Smooth muscle cell (in vitro differentiated cells): ENCODE measurements at regions not wholly inside any gene's neighbourhood (a gene's known extent, or its start where the extent isn't known, plus 50 kb on each side); places are given as distances from the start of the nearest gene placed in this dataset.

Experiments
- DNase-seq: peaks from one replicate; lab custom pipeline; 2025; ENCODE audit not compliant: unreplicated experiment; lab: John Stamatoyannopoulos, UW
- H2AFZ ChIP-seq: fragments of 200-600 bp; sonication (generic); 2 replicates; pipeline ENCODE4 v1.6.0; 2016; ENCODE audit warnings: antibody characterized with exemption, low read depth, mild to moderate bottlenecking
- H3F3A ChIP-seq: fragments of 200-600 bp; sonication (generic); 2 replicates; pipeline ENCODE4 v1.6.0; 2017; ENCODE audit warnings: antibody characterized with exemption, low read depth
- H3K27ac ChIP-seq: fragments of 200-600 bp; sonication (generic); 2 replicates; pipeline ENCODE4 v1.5.1; 2016; ENCODE audit warnings: low read depth, mild to moderate bottlenecking
- H3K27me3 ChIP-seq: fragments of 200-600 bp; sonication (generic); 2 replicates; pipeline ENCODE4 v1.6.1; 2016; ENCODE audit warnings: low read depth, mild to moderate bottlenecking
- H3K36me3 ChIP-seq: fragments of 200-600 bp; sonication (generic); 2 replicates; pipeline ENCODE4 v1.5.1; 2016; ENCODE audit warnings: low read depth
- H3K4me1 ChIP-seq: fragments of 200-600 bp; sonication (generic); 2 replicates; pipeline ENCODE4 v1.5.1; 2016; ENCODE audit warnings: low read depth
- H3K4me2 ChIP-seq: fragments of 200-600 bp; sonication (generic); 2 replicates; pipeline ENCODE4 v1.6.0; 2016; ENCODE audit warnings: mild to moderate bottlenecking
- H3K4me3 ChIP-seq: fragments of 200-600 bp; sonication (generic); 2 replicates; pipeline ENCODE4 v1.5.1; 2016; ENCODE audit warnings: mild to moderate bottlenecking
- H3K79me2 ChIP-seq: fragments of 200-600 bp; sonication (generic); 2 replicates; pipeline ENCODE4 v1.6.0; 2016; ENCODE audit warnings: low read depth, mild to moderate bottlenecking
- H3K9ac ChIP-seq: fragments of 200-600 bp; sonication (generic); 2 replicates; pipeline ENCODE4 v1.6.0; 2016; ENCODE audit warnings: low read depth
- H3K9me3 ChIP-seq: fragments of 200-600 bp; sonication (generic); replicated peaks from 2 replicates; pipeline ENCODE4 v1.5.1; 2016; ENCODE audit warnings: low read depth
- H4K20me1 ChIP-seq: fragments of 200-600 bp; sonication (generic); 2 replicates; pipeline ENCODE4 v1.6.0; 2016; ENCODE audit warnings: low read depth
- whole genome bisulfite sequencing: methylation state at CpG from one replicate; pipeline ENCODE4 v1.1.7; 2016; ENCODE audit warnings: low lambda C conversion rate; 5-methylcytosine and 5-hydroxymethylcytosine counted together
- TF ChIP-seq, protein P1 (sequence below): fragments of 200-600 bp; sonication (generic); IDR thresholded peaks from 2 replicates; pipeline ENCODE4 v1.5.1; 2017; ENCODE audit warnings: borderline replicate concordance, mild to moderate bottlenecking, antibody characterized with exemption; ENCODE audit not compliant: insufficient read depth, poor library complexity, severe bottlenecking

- no peak overlapping the region for H3K4me2 ChIP-seq
- no peaks in the 10 kb centered on the region for H3K27me3 ChIP-seq
- TF ChIP-seq, protein P1, sequence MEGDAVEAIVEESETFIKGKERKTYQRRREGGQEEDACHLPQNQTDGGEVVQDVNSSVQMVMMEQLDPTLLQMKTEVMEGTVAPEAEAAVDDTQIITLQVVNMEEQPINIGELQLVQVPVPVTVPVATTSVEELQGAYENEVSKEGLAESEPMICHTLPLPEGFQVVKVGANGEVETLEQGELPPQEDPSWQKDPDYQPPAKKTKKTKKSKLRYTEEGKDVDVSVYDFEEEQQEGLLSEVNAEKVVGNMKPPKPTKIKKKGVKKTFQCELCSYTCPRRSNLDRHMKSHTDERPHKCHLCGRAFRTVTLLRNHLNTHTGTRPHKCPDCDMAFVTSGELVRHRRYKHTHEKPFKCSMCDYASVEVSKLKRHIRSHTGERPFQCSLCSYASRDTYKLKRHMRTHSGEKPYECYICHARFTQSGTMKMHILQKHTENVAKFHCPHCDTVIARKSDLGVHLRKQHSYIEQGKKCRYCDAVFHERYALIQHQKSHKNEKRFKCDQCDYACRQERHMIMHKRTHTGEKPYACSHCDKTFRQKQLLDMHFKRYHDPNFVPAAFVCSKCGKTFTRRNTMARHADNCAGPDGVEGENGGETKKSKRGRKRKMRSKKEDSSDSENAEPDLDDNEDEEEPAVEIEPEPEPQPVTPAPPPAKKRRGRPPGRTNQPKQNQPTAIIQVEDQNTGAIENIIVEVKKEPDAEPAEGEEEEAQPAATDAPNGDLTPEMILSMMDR: no peak
- H2AFZ ChIP-seq: peak overlapping the region; percentile 15
- no peaks in the 10 kb centered on the region for H3K79me2 ChIP-seq
- no peak overlapping the region for H3K27ac ChIP-seq
- no peaks in the 10 kb centered on the region for H3K4me1 ChIP-seq
- whole genome bisulfite sequencing: 93% methylated on average over 1 of the region's 1 CpG
- H3K4me3 ChIP-seq: no peak overlapping the region
- H3K9ac ChIP-seq: no peak overlapping the region
- no peaks in the 10 kb centered on the region for H4K20me1 ChIP-seq
- no peaks in the 10 kb centered on the region for H3K36me3 ChIP-seq
- no peaks in the 10 kb centered on the region for H3K9me3 ChIP-seq
- no peaks in the 10 kb centered on the region for H3F3A ChIP-seq
- DNase-seq: no peak
Observed at GRCh38 chr4:19577097-19577496, 674.6 kb upstream of the SLIT2 start.

GRCh38 chr4:19575924-19576323 lies 675.8 kb upstream of the SLIT2 start:
- DNase-seq: no peak
- WGBS: 92% methylated on average over 5 of the region's 5 CpGs
- Histone ChIP-seq H3K4me1 (no peaks in the 10 kb centered on the region), H3K4me2 (no peak overlapping the region), H3K27me3 (no peaks in the 10 kb centered on the region), H3K79me2 (no peaks in the 10 kb centered on the region), H2AFZ (no peak overlapping the region), H4K20me1 (no peaks in the 10 kb centered on the region), H3K27ac (no peak overlapping the region), H3K36me3 (no peaks in the 10 kb centered on the region), H3F3A (no peaks in the 10 kb centered on the region), H3K9ac (no peak overlapping the region), H3K4me3 (no peak overlapping the region), H3K9me3 (no peaks in the 10 kb centered on the region)
- TF ChIP-seq, protein P1: no peak

DNA sequence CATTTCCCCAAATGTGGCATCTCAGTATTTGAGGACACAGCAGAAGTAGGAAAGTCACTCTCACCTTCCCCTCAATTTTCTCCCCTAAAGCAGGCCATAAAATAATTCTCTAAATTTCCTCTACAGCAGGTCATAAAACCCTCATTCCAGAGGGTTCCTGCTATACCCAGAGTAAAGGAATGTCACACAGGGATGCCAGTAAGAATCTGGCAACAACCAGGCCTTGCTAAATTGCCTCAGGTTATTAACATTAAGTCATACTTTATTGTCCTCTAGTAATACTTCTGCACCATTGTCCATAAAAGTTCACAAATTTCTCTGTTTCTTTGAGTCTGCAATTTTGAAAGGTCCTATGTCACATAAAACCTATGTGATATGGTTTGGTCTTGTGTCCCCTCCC lies 685.7 kb upstream of the SLIT2 start:
- no peak overlapping the region for H3K27ac ChIP-seq

GRCh38 chr4:19562456-19562855 lies 689.2 kb upstream of the SLIT2 start:
- WGBS: 90% methylated on average over 3 of the region's 3 CpGs

More for the DNA sequence above, 685.7 kb upstream of the SLIT2 start:
- Histone ChIP-seq H3K4me1 (no peaks in the 10 kb centered on the region), H3K27me3 (no peaks in the 10 kb centered on the region), H3K4me2 (no peak overlapping the region), H3K79me2 (no peaks in the 10 kb centered on the region), H3K9me3 (no peaks in the 10 kb centered on the region), H3K9ac (no peak overlapping the region), H4K20me1 (no peaks in the 10 kb centered on the region), H3F3A (no peaks in the 10 kb centered on the region), H2AFZ (no peak overlapping the region), H3K36me3 (no peaks in the 10 kb centered on the region), H3K4me3 (no peak overlapping the region)
- TF ChIP-seq, protein P1: no peak
- DNase-seq: no peak

More at GRCh38 chr4:19562456-19562855, 689.2 kb upstream of the SLIT2 start:
- H3K4me2 ChIP-seq: no peak overlapping the region
- no peaks in the 10 kb centered on the region for H3K79me2 ChIP-seq
- H3K27me3 ChIP-seq: no peaks in the 10 kb centered on the region
- H3F3A ChIP-seq: no peaks in the 10 kb centered on the region
- H2AFZ ChIP-seq: no peak overlapping the region
- no peak overlapping the region for H3K27ac ChIP-seq
- DNase-seq: no peak
- no peak overlapping the region for H3K4me3 ChIP-seq
- H3K9me3 ChIP-seq: no peaks in the 10 kb centered on the region
- H3K9ac ChIP-seq: no peak overlapping the region
- H4K20me1 ChIP-seq: no peaks in the 10 kb centered on the region
- no peaks in the 10 kb centered on the region for H3K4me1 ChIP-seq
- no peaks in the 10 kb centered on the region for H3K36me3 ChIP-seq
- TF ChIP-seq, protein P1: no peak
